ELR (cell line): ENCODE measurements at regions not wholly inside any gene's neighbourhood (a gene's known extent, or its start where the extent isn't known, plus 50 kb on each side); places are given as distances from the start of the nearest gene placed in this dataset.
A peak's percentile ranks its signal among the peaks of the same experiment; 100 is the strongest.

Experiments used
- DNase-seq: peaks from one replicate; pipeline ENCODE4 v3.0.0-alpha.2; 2015; ENCODE audit warnings: low read depth

GRCh38 chr3:154759966-154760365 is 320.2 kb upstream of the MME start:
- no peak for DNase-seq

GRCh38 chr3:154758109-154758868 is 321.8 kb upstream of the MME start:
- peak; percentile 77 for DNase-seq

GRCh38 chr3:154753101-154753500 is 323.1 kb upstream of the GPR149 start:
- no peak for DNase-seq

GRCh38 chr3:154749514-154749913 is 319.5 kb upstream of the GPR149 start:
- no peak for DNase-seq

GRCh38 chr3:154745929-154746328 is 315.9 kb upstream of the GPR149 start:
- DNase-seq = peak; percentile 18

- no peak for DNase-seq
Observed at GRCh38 chr3:154745122-154745521, 315.1 kb upstream of the GPR149 start.

GRCh38 chr3:154743418-154743817 is 313.4 kb upstream of the GPR149 start:
- no peak for DNase-seq

- DNase-seq = no peak
Observed at GRCh38 chr3:154734468-154734867, 304.5 kb upstream of the GPR149 start.

GRCh38 chr3:154730186-154730585 is 300.2 kb upstream of the GPR149 start:
- no peak for DNase-seq

- DNase-seq = no peak
Observed at GRCh38 chr3:154729741-154730140, 299.8 kb upstream of the GPR149 start.

GRCh38 chr3:154728285-154728684 is 298.3 kb upstream of the GPR149 start:
- DNase-seq = no peak

- no peak for DNase-seq
Observed at GRCh38 chr3:154720921-154721320, 290.9 kb upstream of the GPR149 start.

- DNase-seq = no peak
Observed at GRCh38 chr3:154718053-154718452, 288.1 kb upstream of the GPR149 start.

- no peak for DNase-seq
Observed at GRCh38 chr3:154716170-154716569, 286.2 kb upstream of the GPR149 start.

- DNase-seq = no peak
Observed at GRCh38 chr3:154708554-154708953, 278.6 kb upstream of the GPR149 start.

- DNase-seq = no peak
Observed at GRCh38 chr3:154701055-154701454, 271.1 kb upstream of the GPR149 start.

- no peak for DNase-seq
Observed at GRCh38 chr3:154690413-154690812, 260.4 kb upstream of the GPR149 start.

GRCh38 chr3:154684440-154684839 is 254.4 kb upstream of the GPR149 start:
- DNase-seq = no peak

GRCh38 chr3:154684021-154684420 is 254.0 kb upstream of the GPR149 start:
- DNase-seq = peak; percentile 3

GRCh38 chr3:154678041-154678654 is 248.2 kb upstream of the GPR149 start:
- no peak for DNase-seq

GRCh38 chr3:154668835-154669234 is 238.8 kb upstream of the GPR149 start:
- DNase-seq = no peak

- DNase-seq = no peak
Observed at GRCh38 chr3:154668187-154668586, 238.2 kb upstream of the GPR149 start.

GRCh38 chr3:154666542-154666941 is 236.6 kb upstream of the GPR149 start:
- no peak for DNase-seq

- DNase-seq = no peak
Observed at GRCh38 chr3:154664714-154665113, 234.7 kb upstream of the GPR149 start.
